GM12865 (cell line): ENCODE measurements at regions not wholly inside any gene's neighbourhood (a gene's known extent, or its start where the extent isn't known, plus 50 kb on each side); places are given as distances from the start of the nearest gene placed in this dataset.

Source experiments
- DNase-seq: peaks from one replicate; pipeline ENCODE4 v3.0.0; 2010; ENCODE audit warnings: low read depth
- H3K4me3 ChIP-seq: 2 replicates; pipeline ENCODE4 v1.5.1; 2011; ENCODE audit warnings: mild to moderate bottlenecking, low read depth, low read length, control low read depth
- TF ChIP-seq, protein P1 (sequence below): IDR thresholded peaks from 2 replicates; pipeline ENCODE4 v1.5.1; 2011; ENCODE audit warnings: low read length, control low read depth, low read depth, inconsistent platforms; ENCODE audit not compliant: insufficient read depth; ENCODE audit errors: missing control alignments

DNA sequence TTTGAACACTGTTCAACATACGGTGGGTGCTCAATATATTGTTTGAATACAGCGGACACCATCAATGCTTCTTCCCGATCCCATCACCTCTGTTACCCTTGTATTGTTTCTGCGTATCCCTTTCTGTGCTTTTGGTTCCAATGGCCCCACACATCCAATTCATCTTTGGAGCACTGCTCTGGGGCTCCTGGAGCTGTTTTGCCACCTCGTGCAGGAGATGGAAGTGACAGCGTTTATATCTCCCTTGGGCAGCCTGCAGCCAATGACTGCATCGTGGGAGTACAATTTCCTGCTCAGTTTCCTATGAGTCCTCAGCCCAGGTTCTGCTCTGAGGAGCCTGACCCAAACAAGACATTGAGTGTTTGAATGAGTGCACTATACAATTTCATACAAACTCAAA lies 50.2 kb upstream of the PIK3CG start:
- H3K4me3 ChIP-seq, result no peak overlapping the region
- TF ChIP-seq, protein P1, sequence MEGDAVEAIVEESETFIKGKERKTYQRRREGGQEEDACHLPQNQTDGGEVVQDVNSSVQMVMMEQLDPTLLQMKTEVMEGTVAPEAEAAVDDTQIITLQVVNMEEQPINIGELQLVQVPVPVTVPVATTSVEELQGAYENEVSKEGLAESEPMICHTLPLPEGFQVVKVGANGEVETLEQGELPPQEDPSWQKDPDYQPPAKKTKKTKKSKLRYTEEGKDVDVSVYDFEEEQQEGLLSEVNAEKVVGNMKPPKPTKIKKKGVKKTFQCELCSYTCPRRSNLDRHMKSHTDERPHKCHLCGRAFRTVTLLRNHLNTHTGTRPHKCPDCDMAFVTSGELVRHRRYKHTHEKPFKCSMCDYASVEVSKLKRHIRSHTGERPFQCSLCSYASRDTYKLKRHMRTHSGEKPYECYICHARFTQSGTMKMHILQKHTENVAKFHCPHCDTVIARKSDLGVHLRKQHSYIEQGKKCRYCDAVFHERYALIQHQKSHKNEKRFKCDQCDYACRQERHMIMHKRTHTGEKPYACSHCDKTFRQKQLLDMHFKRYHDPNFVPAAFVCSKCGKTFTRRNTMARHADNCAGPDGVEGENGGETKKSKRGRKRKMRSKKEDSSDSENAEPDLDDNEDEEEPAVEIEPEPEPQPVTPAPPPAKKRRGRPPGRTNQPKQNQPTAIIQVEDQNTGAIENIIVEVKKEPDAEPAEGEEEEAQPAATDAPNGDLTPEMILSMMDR, result no peak
- DNase-seq, result no peak
